ENCODE measurements at regions not wholly inside any gene's neighbourhood (a gene's known extent, or its start where the extent isn't known, plus 50 kb on each side); places are given as distances from the start of the nearest gene placed in this dataset.

GRCh38 chr21:43298546-43299440 is 128.1 kb downstream of the SIK1 start:
- Histone ChIP-seq H4K20me1 (ENCODE audit: control insufficient read depth, insufficient read depth, low read length, poor library complexity, severe bottlenecking) (no peaks in the 10 kb centered on the region), H3K4me3 (ENCODE audit: control extremely low read depth in 1 of 5, extremely low read depth in 1 of 5, insufficient read depth in 1 of 5, low read depth in 2 of 5, low read length in 4 of 5) (no peak overlapping the region), H2AFZ (ENCODE audit: insufficient read depth, low read depth, low read length, poor library complexity, severe bottlenecking) (no peak overlapping the region), H3K9ac (ENCODE audit: low read length) (no peak overlapping the region), H3K9me3 (ENCODE audit: control extremely low read depth in 1 of 3, control insufficient read depth in 2 of 3, insufficient read depth in 1 of 3, low read length in 2 of 3) (peaks cover 0 to 11% (median 5%) of the 10 kb centered on the region in 3 donors), H3K79me2 (ENCODE audit: control insufficient read depth, insufficient read depth, low read length) (no peaks in the 10 kb centered on the region), H3K4me2 (replicated peaks; ENCODE audit: low read depth, low read length, poor library complexity, severe bottlenecking) (no peak overlapping the region), H3K27ac (ENCODE audit: low read length in 2 of 2) (no peak overlapping the region), H3K36me3 (replicated peaks in 1 of 2; ENCODE audit: control extremely low read depth in 1 of 2, control insufficient read depth in 1 of 2, extremely low read depth in 1 of 2, insufficient read depth in 2 of 2, low read length in 1 of 2) (no peaks in the 10 kb centered on the region), H3K27me3 (replicated peaks in 1 of 4; ENCODE audit: control extremely low read depth in 1 of 4, control insufficient read depth in 3 of 4, insufficient read depth in 4 of 4, low read length in 3 of 4) (peaks cover 0 to 8% (median 4%) of the 10 kb centered on the region in 4 experiments), H3K4me1 (ENCODE audit: control insufficient read depth in 2 of 2, insufficient read depth in 2 of 2, low read length in 2 of 2) (peaks cover 28 to 44% of the 10 kb centered on the region in 2 donors)
- WGBS (ENCODE audit: insufficient coverage), result 97% methylated on average over 51 of the region's 55 CpGs
- Mint-ChIP-seq H3K9me3 (ENCODE audit: insufficient read depth) (peaks cover 4% of the 10 kb centered on the region), H3K4me1 (peaks cover 47% of the 10 kb centered on the region), H3K27ac (peak overlapping the region; percentile 63), H3K4me3 (no peak overlapping the region), H3K27me3 (peaks cover 35% of the 10 kb centered on the region)
- CTCF ChIA-PET, result no interaction called here
- ATAC-seq (ENCODE audit: low read depth) (no peak), DNase-seq (no peak)
- POLR2A ChIA-PET, result no interaction called here
- TF ChIP-seq EZH2 (IDR thresholded peaks at IDR 0.05; ENCODE audit: borderline replicate concordance, insufficient read depth, low read depth, low read length, poor library complexity, severe bottlenecking), result no peak
- no peak for TF ChIP-seq CTCF (IDR thresholded peaks at IDR 0.05)
- intact Hi-C loops (cut with micrococcal nuclease), result no loop called here

GRCh38 chr21:43297989-43298388 is 128.9 kb downstream of the SIK1 start:
- H3K9ac ChIP-seq (ENCODE audit: low read length), result no peak overlapping the region
- ChIA-PET POLR2A (no interaction called here), CTCF (no interaction called here)
- H3K27ac Mint-ChIP-seq, result no peak overlapping the region
- H3K9me3 Mint-ChIP-seq (ENCODE audit: insufficient read depth), result peaks cover 4% of the 10 kb centered on the region
- H3K4me1 ChIP-seq (ENCODE audit: control insufficient read depth in 2 of 2, insufficient read depth in 2 of 2, low read length in 2 of 2), result peaks cover 23 to 39% of the 10 kb centered on the region in 2 donors
- no peak overlapping the region for H2AFZ ChIP-seq (ENCODE audit: insufficient read depth, low read depth, low read length, poor library complexity, severe bottlenecking)
- 92% methylated on average over 11 of the region's 11 CpGs for WGBS (ENCODE audit: insufficient coverage)
- no peak overlapping the region for H3K4me3 ChIP-seq (ENCODE audit: control extremely low read depth in 1 of 5, extremely low read depth in 1 of 5, insufficient read depth in 1 of 5, low read depth in 2 of 5, low read length in 4 of 5)
- H3K27me3 ChIP-seq (replicated peaks in 1 of 4; ENCODE audit: control extremely low read depth in 1 of 4, control insufficient read depth in 3 of 4, insufficient read depth in 4 of 4, low read length in 3 of 4), result peaks cover 0 to 5% (median 2%) of the 10 kb centered on the region in 4 experiments
- peaks cover 36% of the 10 kb centered on the region for H3K27me3 Mint-ChIP-seq
- H3K79me2 ChIP-seq (ENCODE audit: control insufficient read depth, insufficient read depth, low read length), result no peaks in the 10 kb centered on the region
- no peak overlapping the region for H3K4me3 Mint-ChIP-seq
- peaks cover 47% of the 10 kb centered on the region for H3K4me1 Mint-ChIP-seq
- H3K9me3 ChIP-seq (ENCODE audit: control extremely low read depth in 1 of 3, control insufficient read depth in 2 of 3, insufficient read depth in 1 of 3, low read length in 2 of 3), result peaks cover 0 to 11% (median 5%) of the 10 kb centered on the region in 3 donors
- no peak overlapping the region for H3K4me2 ChIP-seq (replicated peaks; ENCODE audit: low read depth, low read length, poor library complexity, severe bottlenecking)
- H3K36me3 ChIP-seq (replicated peaks in 1 of 2; ENCODE audit: control extremely low read depth in 1 of 2, control insufficient read depth in 1 of 2, extremely low read depth in 1 of 2, insufficient read depth in 2 of 2, low read length in 1 of 2), result no peaks in the 10 kb centered on the region
- intact Hi-C loops (cut with micrococcal nuclease), result no loop called here
- ATAC-seq (ENCODE audit: low read depth) (no peak), DNase-seq (no peak)
- H4K20me1 ChIP-seq (ENCODE audit: control insufficient read depth, insufficient read depth, low read length, poor library complexity, severe bottlenecking), result no peaks in the 10 kb centered on the region
- no peak for TF ChIP-seq CTCF (IDR thresholded peaks at IDR 0.05)
- TF ChIP-seq EZH2 (IDR thresholded peaks at IDR 0.05; ENCODE audit: borderline replicate concordance, insufficient read depth, low read depth, low read length, poor library complexity, severe bottlenecking), result no peak
- H3K27ac ChIP-seq (ENCODE audit: low read length in 2 of 2), result no peak overlapping the region

Measured in B cell (primary cell).